B cell (primary cell): ENCODE measurements at regions not wholly inside any gene's neighbourhood (a gene's known extent, or its start where the extent isn't known, plus 50 kb on each side); places are given as distances from the start of the nearest gene placed in this dataset.

Source experiments
- ATAC-seq: fragments of 200-7000 bp; cut with Tn5 transposase; one replicate; pipeline ENCODE4 v1.10.0; 2021; ENCODE audit warnings: low read depth, mild to moderate bottlenecking, moderate number of reproducible peaks, moderate library complexity
- CTCF ChIA-PET: fragments of 350-600 bp; sonication (Branson Sonifier 250); formaldehyde crosslinking; loops from one replicate; lab custom pipeline; 2021; ENCODE audit warnings: antibody characterized with exemption, inconsistent platforms; lab: Charles Lee
- POLR2A ChIA-PET: fragments of 350-600 bp; sonication (Branson Sonifier 250); formaldehyde crosslinking; loops from one replicate; lab custom pipeline; 2021; ENCODE audit warnings: antibody characterized with exemption; lab: Charles Lee
- DNase-seq: peaks from one replicate; pipeline ENCODE4 v3.0.0; 2013
- H2AFZ ChIP-seq: 2 replicates; pipeline ENCODE4 v1.6.1; 2012; ENCODE audit warnings: mild to moderate bottlenecking, low read depth, low read length; ENCODE audit not compliant: insufficient read depth, poor library complexity, severe bottlenecking
- H3K27ac ChIP-seq, 2 donors: 1 replicate in 1 of 2; 2 replicates in 1 of 2; pipeline ENCODE4 v1.5.1; 2012 to 2013; ENCODE audit warnings: low read length in 2 of 2, mild to moderate bottlenecking in 2 of 2, moderate library complexity in 1 of 2
- H3K27me3 ChIP-seq, 4 experiments: fragments of 200-600 bp in 1 of 4; sonication (generic) in 1 of 4; replicated peaks in 1 of 4; 1 replicate in 2 of 4; 2 replicates in 2 of 4; pipeline versions ENCODE4 v1.6.1 to v1.7.0; 2013 to 2016; ENCODE audit warnings: low read length in 3 of 4, mild to moderate bottlenecking in 2 of 4, mixed read lengths in 1 of 4, moderate library complexity in 1 of 4; ENCODE audit not compliant: insufficient read depth in 4 of 4, control insufficient read depth in 3 of 4; ENCODE audit errors: control extremely low read depth in 1 of 4
- H3K36me3 ChIP-seq, 2 experiments: replicated peaks in 1 of 2; 1 replicate in 1 of 2; 2 replicates in 1 of 2; pipeline versions ENCODE4 v1.6.1 to v1.7.1; 2013; ENCODE audit warnings: low read length in 1 of 2; ENCODE audit not compliant: insufficient read depth in 2 of 2, control insufficient read depth in 1 of 2; ENCODE audit errors: control extremely low read depth in 1 of 2, extremely low read depth in 1 of 2
- H3K4me1 ChIP-seq, 2 donors: fragments of 200-600 bp in 1 of 2; sonication (generic) in 1 of 2; 1 replicate in 1 of 2; 2 replicates in 1 of 2; pipeline versions ENCODE4 v1.5.1 to v1.6.1; 2013 to 2017; ENCODE audit warnings: low read length in 2 of 2; ENCODE audit not compliant: control insufficient read depth in 2 of 2, insufficient read depth in 2 of 2
- H3K4me2 ChIP-seq: replicated peaks from 2 replicates; pipeline ENCODE3; 2012; ENCODE audit warnings: mild to moderate bottlenecking, low read depth, low read length; ENCODE audit not compliant: poor library complexity, severe bottlenecking
- H3K4me3 ChIP-seq, 5 experiments: fragments of 200-600 bp in 1 of 5; sonication (generic) in 1 of 5; 1 replicate in 3 of 5; 2 replicates in 2 of 5; pipeline versions ENCODE4 v1.5.1 to v1.7.0; 2011 to 2016; ENCODE audit warnings: low read length in 4 of 5, mild to moderate bottlenecking in 4 of 5, low read depth in 2 of 5, control low read depth in 1 of 5, moderate library complexity in 1 of 5; ENCODE audit not compliant: insufficient read depth in 1 of 5; ENCODE audit errors: control extremely low read depth in 1 of 5, extremely low read depth in 1 of 5
- H3K79me2 ChIP-seq: fragments of 200-600 bp; sonication (generic); one replicate; pipeline ENCODE4 v1.6.0; 2016; ENCODE audit warnings: low read length; ENCODE audit not compliant: control insufficient read depth, insufficient read depth
- H3K9ac ChIP-seq: fragments of 200-600 bp; sonication (generic); 2 replicates; pipeline ENCODE4 v1.6.1; 2017; ENCODE audit warnings: mild to moderate bottlenecking, low read length, moderate library complexity
- H3K9me3 ChIP-seq, 3 donors: one replicate each; pipeline versions ENCODE4 v1.6.1 to v1.7.1; 2013; ENCODE audit warnings: low read length in 2 of 3; ENCODE audit not compliant: control insufficient read depth in 2 of 3, insufficient read depth in 1 of 3; ENCODE audit errors: control extremely low read depth in 1 of 3
- H4K20me1 ChIP-seq: 2 replicates; pipeline ENCODE4 v1.6.0; 2012; ENCODE audit warnings: mild to moderate bottlenecking, low read length; ENCODE audit not compliant: insufficient read depth, control insufficient read depth, poor library complexity, severe bottlenecking
- H3K27ac Mint-ChIP-seq: one replicate; pipeline ENCODE4 v1.8.0; 2021; ENCODE audit warnings: mixed read lengths
- H3K27me3 Mint-ChIP-seq: one replicate; pipeline ENCODE4 v1.8.0; 2021; ENCODE audit warnings: mixed read lengths
- H3K4me1 Mint-ChIP-seq: one replicate; pipeline ENCODE4 v1.8.0; 2021; ENCODE audit warnings: mixed read lengths
- H3K4me3 Mint-ChIP-seq: one replicate; pipeline ENCODE4 v1.8.0; 2021; ENCODE audit warnings: mixed read lengths
- H3K9me3 Mint-ChIP-seq: one replicate; pipeline ENCODE4 v1.8.0; 2022; ENCODE audit warnings: mixed read lengths; ENCODE audit not compliant: insufficient read depth
- EZH2 ChIP-seq: IDR thresholded peaks from 2 replicates; pipeline ENCODE4 v1.6.1; 2012; ENCODE audit warnings: borderline replicate concordance, low read depth, mild to moderate bottlenecking, moderate library complexity, low read length; ENCODE audit not compliant: insufficient read depth, poor library complexity, severe bottlenecking
- WGBS: methylation state at CpG from one replicate; pipeline ENCODE4 v1.1.5; 2013; ENCODE audit warnings: missing lambda C conversion rate; ENCODE audit not compliant: insufficient coverage; 5-methylcytosine and 5-hydroxymethylcytosine counted together
- intact Hi-C: fragments of 100-400 bp; cut with micrococcal nuclease; formaldehyde crosslinking; loops from one replicate; pipeline ENCODE4 v1.10.0; 2022
- TF ChIP-seq, protein P1 (sequence below): fragments of 200-600 bp; IDR thresholded peaks from one replicate; pipeline ENCODE4 v1.8.0; 2022; ENCODE audit warnings: antibody characterized with exemption, mild to moderate bottlenecking

DNA sequence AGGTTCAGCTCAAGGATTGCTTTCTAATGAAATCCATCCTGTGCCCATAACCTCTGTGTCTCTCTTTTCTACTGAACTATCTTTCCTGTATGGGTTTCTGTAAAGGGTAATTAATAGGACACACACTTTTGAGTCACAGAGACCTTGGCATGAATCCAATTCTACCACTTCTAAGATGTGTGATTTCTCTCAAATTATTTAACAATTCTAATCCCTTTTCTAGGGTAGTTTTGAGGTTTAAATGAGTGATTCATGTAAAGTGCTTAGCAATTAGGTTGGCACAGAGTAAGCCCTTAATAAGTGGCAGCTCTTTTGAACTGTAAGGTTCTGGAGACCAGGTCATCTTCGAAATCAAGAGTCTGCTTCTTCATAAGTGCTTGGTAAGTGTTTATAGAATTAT, 202.7 kb downstream of the RASSF9 start:
- Histone ChIP-seq H3K27me3 (no peaks in the 10 kb centered on the region), H4K20me1 (no peaks in the 10 kb centered on the region), H3K4me2 (no peak overlapping the region), H3K9me3 (no peaks in the 10 kb centered on the region), H3K36me3 (no peaks in the 10 kb centered on the region), H3K79me2 (no peaks in the 10 kb centered on the region), H3K9ac (no peak overlapping the region), H3K4me1 (no peaks in the 10 kb centered on the region), H3K4me3 (no peak overlapping the region), H3K27ac (no peak overlapping the region), H2AFZ (no peak overlapping the region)
- ChIA-PET POLR2A (no interaction called here), CTCF (no interaction called here)
- no peak overlapping the region for H3K4me3 Mint-ChIP-seq
- intact Hi-C loops: no loop called here
- no peak for DNase-seq
- H3K9me3 Mint-ChIP-seq: peaks cover 4% of the 10 kb centered on the region
- WGBS: no CpG with 5 or more reads among the region's 1 CpG
- no peak for ATAC-seq
- no peak for TF ChIP-seq EZH2
- TF ChIP-seq, protein P1, sequence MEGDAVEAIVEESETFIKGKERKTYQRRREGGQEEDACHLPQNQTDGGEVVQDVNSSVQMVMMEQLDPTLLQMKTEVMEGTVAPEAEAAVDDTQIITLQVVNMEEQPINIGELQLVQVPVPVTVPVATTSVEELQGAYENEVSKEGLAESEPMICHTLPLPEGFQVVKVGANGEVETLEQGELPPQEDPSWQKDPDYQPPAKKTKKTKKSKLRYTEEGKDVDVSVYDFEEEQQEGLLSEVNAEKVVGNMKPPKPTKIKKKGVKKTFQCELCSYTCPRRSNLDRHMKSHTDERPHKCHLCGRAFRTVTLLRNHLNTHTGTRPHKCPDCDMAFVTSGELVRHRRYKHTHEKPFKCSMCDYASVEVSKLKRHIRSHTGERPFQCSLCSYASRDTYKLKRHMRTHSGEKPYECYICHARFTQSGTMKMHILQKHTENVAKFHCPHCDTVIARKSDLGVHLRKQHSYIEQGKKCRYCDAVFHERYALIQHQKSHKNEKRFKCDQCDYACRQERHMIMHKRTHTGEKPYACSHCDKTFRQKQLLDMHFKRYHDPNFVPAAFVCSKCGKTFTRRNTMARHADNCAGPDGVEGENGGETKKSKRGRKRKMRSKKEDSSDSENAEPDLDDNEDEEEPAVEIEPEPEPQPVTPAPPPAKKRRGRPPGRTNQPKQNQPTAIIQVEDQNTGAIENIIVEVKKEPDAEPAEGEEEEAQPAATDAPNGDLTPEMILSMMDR: no peak
- no peaks in the 10 kb centered on the region for H3K4me1 Mint-ChIP-seq
- no peaks in the 10 kb centered on the region for H3K27me3 Mint-ChIP-seq
- no peak overlapping the region for H3K27ac Mint-ChIP-seq

- no peaks in the 10 kb centered on the region for H4K20me1 ChIP-seq
- no peaks in the 10 kb centered on the region for H3K4me1 ChIP-seq
- DNase-seq: no peak
- intact Hi-C loops: no loop called here
- no peak overlapping the region for H3K4me2 ChIP-seq
- Mint-ChIP-seq H3K4me1 (no peaks in the 10 kb centered on the region), H3K27me3 (no peaks in the 10 kb centered on the region), H3K27ac (no peak overlapping the region), H3K4me3 (no peak overlapping the region), H3K9me3 (no peaks in the 10 kb centered on the region)
- no peaks in the 10 kb centered on the region for H3K79me2 ChIP-seq
- H3K36me3 ChIP-seq: no peaks in the 10 kb centered on the region
- ATAC-seq: no peak
- no peak overlapping the region for H3K9ac ChIP-seq
- TF ChIP-seq, protein P1: no peak
- no peak for TF ChIP-seq EZH2
- ChIA-PET CTCF (no interaction called here), POLR2A (no interaction called here)
- H2AFZ ChIP-seq: no peak overlapping the region
- H3K4me3 ChIP-seq: no peak overlapping the region
- H3K27me3 ChIP-seq: no peaks in the 10 kb centered on the region
- H3K27ac ChIP-seq: no peak overlapping the region
- WGBS: 67% methylated on average over 1 of the region's 2 CpGs
- H3K9me3 ChIP-seq: no peaks in the 10 kb centered on the region
These were observed 196.4 kb downstream of the RASSF9 start for GRCh38 chr12:85639834-85640233.
